ENCODE measurements at regions not wholly inside any gene's neighbourhood (a gene's known extent, or its start where the extent isn't known, plus 50 kb on each side); places are given as distances from the start of the nearest gene placed in this dataset.

GRCh38 chr17:51487947-51488346 is 227.6 kb downstream of the UTP18 start:
- no peak overlapping the region for H3K27ac ChIP-seq (replicated peaks in 1 of 4)
- DNase-seq (ENCODE audit: extremely low spot score), result no peak
- intact Hi-C loops (cut with DNase I), result no loop called here
- H3K4me3 ChIP-seq, result no peak overlapping the region
- no peaks in the 10 kb centered on the region for H3K27me3 ChIP-seq
- H3K36me3 ChIP-seq, result no peaks in the 10 kb centered on the region
- no peaks in the 10 kb centered on the region for H3K9me3 ChIP-seq
- peaks cover 0 to 10% (median 3%) of the 10 kb centered on the region in 4 donors for H3K4me1 ChIP-seq
- TF ChIP-seq CTCF (IDR thresholded peaks at IDR 0.05) (no peak), POLR2AphosphoS5 (IDR thresholded peaks at IDR 0.05) (no peak), EP300 (IDR thresholded peaks at IDR 0.05) (no peak), POLR2A (IDR thresholded peaks at IDR 0.05; ENCODE audit: low read depth) (no peak)
- 74% methylated on average over 14 of the region's 14 CpGs for WGBS

GRCh38 chr17:51491416-51491815 is 231.1 kb downstream of the UTP18 start:
- 87% methylated on average over 6 of the region's 6 CpGs for WGBS
- TF ChIP-seq POLR2A (IDR thresholded peaks at IDR 0.05; ENCODE audit: low read depth) (no peak), CTCF (IDR thresholded peaks at IDR 0.05) (no peak)

GRCh38 chr17:51493206-51493605 is 232.9 kb downstream of the UTP18 start:
- Histone ChIP-seq H3K27ac (replicated peaks in 1 of 4) (no peak overlapping the region), H3K36me3 (no peaks in the 10 kb centered on the region), H3K9me3 (no peaks in the 10 kb centered on the region), H3K4me3 (no peak overlapping the region), H3K27me3 (no peaks in the 10 kb centered on the region), H3K4me1 (no peaks in the 10 kb centered on the region)
- intact Hi-C loops (cut with DNase I), result no loop called here
- 76% methylated on average over 2 of the region's 2 CpGs for WGBS
- no peak for DNase-seq (ENCODE audit: extremely low spot score)
- TF ChIP-seq EP300 (IDR thresholded peaks at IDR 0.05), result no peak
- TF ChIP-seq CTCF (IDR thresholded peaks at IDR 0.05), result no peak
- TF ChIP-seq POLR2A (IDR thresholded peaks at IDR 0.05; ENCODE audit: low read depth), result no peak
- TF ChIP-seq POLR2AphosphoS5 (IDR thresholded peaks at IDR 0.05), result no peak

More at GRCh38 chr17:51491416-51491815, 231.1 kb downstream of the UTP18 start:
- H3K9me3 ChIP-seq, result no peaks in the 10 kb centered on the region
- intact Hi-C loops (cut with DNase I), result no loop called here
- H3K4me1 ChIP-seq, result peaks cover 0 to 3% (median 0%) of the 10 kb centered on the region in 4 donors
- no peak overlapping the region for H3K27ac ChIP-seq (replicated peaks in 1 of 4)
- H3K4me3 ChIP-seq, result no peak overlapping the region
- DNase-seq (ENCODE audit: extremely low spot score), result no peak
- H3K36me3 ChIP-seq, result no peaks in the 10 kb centered on the region
- no peaks in the 10 kb centered on the region for H3K27me3 ChIP-seq

GRCh38 chr17:51496378-51496777 is 236.0 kb downstream of the UTP18 start:
- 47% methylated on average over 1 of the region's 1 CpG for WGBS
- TF ChIP-seq EP300 (IDR thresholded peaks at IDR 0.05) (no peak), POLR2AphosphoS5 (IDR thresholded peaks at IDR 0.05) (no peak), CTCF (IDR thresholded peaks at IDR 0.05) (no peak), POLR2A (IDR thresholded peaks at IDR 0.05; ENCODE audit: low read depth) (no peak)
- H3K27me3 ChIP-seq, result no peaks in the 10 kb centered on the region
- peaks cover 0 to 14% (median 11%) of the 10 kb centered on the region in 4 donors for H3K4me1 ChIP-seq
- DNase-seq (ENCODE audit: extremely low spot score), result no peak
- no peaks in the 10 kb centered on the region for H3K9me3 ChIP-seq
- no peak overlapping the region for H3K4me3 ChIP-seq
- H3K36me3 ChIP-seq, result no peaks in the 10 kb centered on the region
- intact Hi-C loops (cut with DNase I), result no loop called here
- H3K27ac ChIP-seq (replicated peaks in 1 of 4), result no peak overlapping the region

GRCh38 chr17:51499897-51500296 is 239.6 kb downstream of the UTP18 start:
- H3K4me1 ChIP-seq, result peaks cover 0 to 14% (median 11%) of the 10 kb centered on the region in 4 donors
- intact Hi-C loops (cut with DNase I), result no loop called here
- no peaks in the 10 kb centered on the region for H3K36me3 ChIP-seq
- no peaks in the 10 kb centered on the region for H3K27me3 ChIP-seq
- DNase-seq (ENCODE audit: extremely low spot score), result no peak
- TF ChIP-seq POLR2A (IDR thresholded peaks at IDR 0.05; ENCODE audit: low read depth) (no peak), CTCF (IDR thresholded peaks at IDR 0.05) (no peak), EP300 (IDR thresholded peaks at IDR 0.05) (no peak), POLR2AphosphoS5 (IDR thresholded peaks at IDR 0.05) (no peak)
- H3K9me3 ChIP-seq, result no peaks in the 10 kb centered on the region
- no peak overlapping the region for H3K4me3 ChIP-seq
- 53% methylated on average over 1 of the region's 1 CpG for WGBS
- no peak overlapping the region for H3K27ac ChIP-seq (replicated peaks in 1 of 4)

Measured in esophagus muscularis mucosa (tissue), 4 donors.